NB4 (cell line): ENCODE measurements at regions not wholly inside any gene's neighbourhood (a gene's known extent, or its start where the extent isn't known, plus 50 kb on each side); places are given as distances from the start of the nearest gene placed in this dataset.
A peak's percentile ranks its signal among the peaks of the same experiment; 100 is the strongest.

Experiments
- DNase-seq: peaks from one replicate; pipeline ENCODE4 v3.0.0; 2010; ENCODE audit warnings: low read depth
- H3K4me3 ChIP-seq: one replicate; pipeline ENCODE4 v1.5.1; 2011; ENCODE audit warnings: mild to moderate bottlenecking, low read depth, low read length, moderate library complexity
- MYC ChIP-seq: IDR thresholded peaks from 2 replicates; pipeline ENCODE4 v1.6.1; 2011; ENCODE audit warnings: low read depth, low read length
- POLR2A ChIP-seq: IDR thresholded peaks from 2 replicates; pipeline ENCODE4 v1.6.1; 2011; ENCODE audit warnings: mild to moderate bottlenecking; ENCODE audit not compliant: insufficient read length; ENCODE audit errors: extremely low read depth
- TF ChIP-seq, protein P1 (sequence below): IDR thresholded peaks from 2 replicates; pipeline ENCODE4 v1.6.1; 2011; ENCODE audit warnings: low read depth, low read length
- TF ChIP-seq, protein P2 (sequence below): IDR thresholded peaks from one replicate; pipeline ENCODE4 v1.5.1; 2012; ENCODE audit warnings: low read depth, low read length

DNA sequence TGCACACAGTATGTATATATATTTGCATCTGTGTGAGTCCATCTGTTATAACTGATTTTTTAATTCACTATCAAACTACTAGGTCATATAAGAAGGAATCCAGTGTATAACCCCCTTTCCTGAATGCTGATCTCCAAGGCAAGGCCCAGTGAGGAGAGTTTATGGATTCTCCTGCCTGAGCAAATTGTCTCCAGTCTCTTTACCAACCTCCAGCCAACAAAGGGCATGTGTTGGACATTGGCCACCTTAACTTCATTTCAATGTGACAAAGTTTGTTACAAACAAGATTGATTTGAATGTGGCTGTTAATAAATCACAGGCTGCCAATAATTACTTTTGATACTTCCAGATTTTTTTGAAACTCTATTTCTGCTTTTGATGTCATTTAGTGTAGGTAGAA, 191.6 kb downstream of the HAO1 start:
- no peak for TF ChIP-seq POLR2A
- H3K4me3 ChIP-seq, result no peak overlapping the region
- no peak for DNase-seq

- DNase-seq, result no peak
- no peak overlapping the region for H3K4me3 ChIP-seq
- TF ChIP-seq, protein P1, sequence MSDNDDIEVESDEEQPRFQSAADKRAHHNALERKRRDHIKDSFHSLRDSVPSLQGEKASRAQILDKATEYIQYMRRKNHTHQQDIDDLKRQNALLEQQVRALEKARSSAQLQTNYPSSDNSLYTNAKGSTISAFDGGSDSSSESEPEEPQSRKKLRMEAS, result no peak
- TF ChIP-seq, protein P2, sequence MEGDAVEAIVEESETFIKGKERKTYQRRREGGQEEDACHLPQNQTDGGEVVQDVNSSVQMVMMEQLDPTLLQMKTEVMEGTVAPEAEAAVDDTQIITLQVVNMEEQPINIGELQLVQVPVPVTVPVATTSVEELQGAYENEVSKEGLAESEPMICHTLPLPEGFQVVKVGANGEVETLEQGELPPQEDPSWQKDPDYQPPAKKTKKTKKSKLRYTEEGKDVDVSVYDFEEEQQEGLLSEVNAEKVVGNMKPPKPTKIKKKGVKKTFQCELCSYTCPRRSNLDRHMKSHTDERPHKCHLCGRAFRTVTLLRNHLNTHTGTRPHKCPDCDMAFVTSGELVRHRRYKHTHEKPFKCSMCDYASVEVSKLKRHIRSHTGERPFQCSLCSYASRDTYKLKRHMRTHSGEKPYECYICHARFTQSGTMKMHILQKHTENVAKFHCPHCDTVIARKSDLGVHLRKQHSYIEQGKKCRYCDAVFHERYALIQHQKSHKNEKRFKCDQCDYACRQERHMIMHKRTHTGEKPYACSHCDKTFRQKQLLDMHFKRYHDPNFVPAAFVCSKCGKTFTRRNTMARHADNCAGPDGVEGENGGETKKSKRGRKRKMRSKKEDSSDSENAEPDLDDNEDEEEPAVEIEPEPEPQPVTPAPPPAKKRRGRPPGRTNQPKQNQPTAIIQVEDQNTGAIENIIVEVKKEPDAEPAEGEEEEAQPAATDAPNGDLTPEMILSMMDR, result no peak
- TF ChIP-seq POLR2A (no peak), MYC (no peak)
These were observed 186.2 kb downstream of the HAO1 start for GRCh38 chr20:7754102-7754501.

DNA sequence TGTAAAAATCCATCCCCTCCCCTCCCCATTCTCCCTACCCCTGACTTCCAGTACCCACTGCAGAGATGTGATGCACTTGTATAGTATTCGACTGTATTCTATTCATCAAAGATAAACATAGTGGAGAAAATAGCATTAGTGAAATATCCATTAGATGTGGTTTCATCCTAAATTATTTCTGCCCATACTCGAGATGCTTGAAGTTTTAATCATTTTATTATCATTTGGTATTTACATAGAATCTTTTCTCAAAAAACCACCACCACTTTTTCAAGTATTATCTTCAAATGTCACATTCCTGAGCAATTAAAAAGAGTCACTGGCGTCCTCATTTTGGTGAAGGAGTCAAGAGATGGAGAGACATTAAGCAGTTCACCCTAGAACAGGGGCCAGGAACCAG, 181.9 kb downstream of the HAO1 start:
- no peak overlapping the region for H3K4me3 ChIP-seq
- no peak for DNase-seq
- no peak for TF ChIP-seq POLR2A
- TF ChIP-seq, protein P2, result no peak
- TF ChIP-seq, protein P1, result no peak

- DNase-seq, result no peak
- H3K4me3 ChIP-seq, result no peak overlapping the region
- TF ChIP-seq, protein P1, result no peak
- no peak for TF ChIP-seq MYC
- TF ChIP-seq POLR2A, result no peak
- TF ChIP-seq, protein P2, result no peak
These were observed 179.8 kb downstream of the HAO1 start for GRCh38 chr20:7760247-7761031.

- TF ChIP-seq, protein P1, result no peak
- TF ChIP-seq MYC (no peak), POLR2A (no peak)
- TF ChIP-seq, protein P2, result no peak
- no peak overlapping the region for H3K4me3 ChIP-seq
- DNase-seq, result peak; percentile 64
These were observed 175.0 kb downstream of the HAO1 start for GRCh38 chr20:7765221-7765620.

DNA sequence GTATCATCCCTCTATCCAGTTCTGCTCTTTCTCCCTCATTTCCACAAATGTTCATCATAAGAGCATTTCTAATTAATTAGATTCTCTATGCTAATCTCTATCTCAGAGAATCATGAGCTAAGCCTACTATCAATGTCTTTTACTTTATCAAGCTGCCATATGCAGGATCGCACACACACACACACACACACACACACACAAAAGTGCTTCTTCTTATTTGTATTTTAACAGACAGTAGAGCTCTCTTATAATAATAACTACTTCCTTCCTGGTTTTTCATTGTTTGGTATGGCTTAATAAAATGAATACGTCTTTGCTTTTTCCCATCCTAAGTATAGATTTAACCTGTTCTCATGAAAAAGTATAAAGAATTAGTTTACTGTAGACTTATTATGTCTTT, 170.2 kb downstream of the HAO1 start:
- DNase-seq, result no peak

More for the DNA sequence above, 170.2 kb downstream of the HAO1 start:
- TF ChIP-seq, protein P2, result no peak
- TF ChIP-seq POLR2A (no peak), MYC (no peak)
- TF ChIP-seq, protein P1, result no peak
- no peak overlapping the region for H3K4me3 ChIP-seq
